Mesenchymal stem cell (in vitro differentiated cells and primary cell): ENCODE measurements at regions not wholly inside any gene's neighbourhood (a gene's known extent, or its start where the extent isn't known, plus 50 kb on each side); places are given as distances from the start of the nearest gene placed in this dataset.
"Not testable (repeated sequence)": the region's sequence is repeated elsewhere in the genome, so short reads cannot be mapped to it uniquely, and the experiment has no call there.

Experiments
- DNase-seq: peaks from one replicate; pipeline ENCODE4 v3.0.0-alpha.2; 2013
- H2AFZ ChIP-seq: one replicate; pipeline ENCODE4 v1.6.1; 2013; ENCODE audit warnings: low read depth, mild to moderate bottlenecking, control low read depth, inconsistent platforms, low read length, moderate library complexity
- H2AK5ac ChIP-seq: 2 replicates; pipeline ENCODE4 v1.6.1; 2013; ENCODE audit warnings: low read length, moderate library complexity, mild to moderate bottlenecking, inconsistent platforms; ENCODE audit not compliant: severe bottlenecking
- H2BK120ac ChIP-seq: one replicate; pipeline ENCODE4 v1.6.1; 2013; ENCODE audit warnings: low read depth, mild to moderate bottlenecking, inconsistent platforms, low read length, moderate library complexity
- H2BK12ac ChIP-seq, 2 experiments: one replicate each; pipeline ENCODE4 v1.6.1; 2013; ENCODE audit warnings: inconsistent platforms in 2 of 2, low read length in 2 of 2, mild to moderate bottlenecking in 2 of 2, moderate library complexity in 2 of 2, control low read depth in 1 of 2
- H2BK15ac ChIP-seq: one replicate; pipeline ENCODE4 v1.6.1; 2013; ENCODE audit warnings: mild to moderate bottlenecking, low read depth, inconsistent platforms; ENCODE audit not compliant: poor library complexity, severe bottlenecking
- H2BK5ac ChIP-seq: 2 replicates; pipeline ENCODE4 v1.6.1; 2013; ENCODE audit warnings: low read depth, mild to moderate bottlenecking, low read length, control low read depth, inconsistent platforms; ENCODE audit not compliant: poor library complexity, severe bottlenecking
- H3K14ac ChIP-seq, 2 experiments: one replicate each; pipeline ENCODE4 v1.6.1; 2013; ENCODE audit warnings: inconsistent platforms in 2 of 2, low read length in 2 of 2, control low read depth in 1 of 2, mild to moderate bottlenecking in 1 of 2, moderate library complexity in 1 of 2
- H3K18ac ChIP-seq, 2 experiments: one replicate each; pipeline ENCODE4 v1.6.1; 2013; ENCODE audit warnings: inconsistent platforms in 2 of 2, low read length in 2 of 2, control low read depth in 1 of 2, low read depth in 1 of 2, mild to moderate bottlenecking in 1 of 2
- H3K23ac ChIP-seq, 2 experiments: one replicate each; pipeline ENCODE4 v1.6.1; 2013; ENCODE audit warnings: inconsistent platforms in 2 of 2, low read length in 2 of 2, mild to moderate bottlenecking in 2 of 2, moderate library complexity in 2 of 2, control low read depth in 1 of 2
- H3K27ac ChIP-seq: 2 replicates; pipeline ENCODE4 v1.5.1; 2013; ENCODE audit warnings: mild to moderate bottlenecking, moderate library complexity, low read length, control low read depth, inconsistent platforms; ENCODE audit not compliant: poor library complexity, severe bottlenecking
- H3K27me3 ChIP-seq, 2 experiments: 2 replicates each; pipeline versions ENCODE4 v1.6.1 to v1.7.0; 2013; ENCODE audit warnings: low read length in 2 of 2, mild to moderate bottlenecking in 2 of 2, moderate library complexity in 2 of 2, control low read depth in 1 of 2, inconsistent platforms in 1 of 2; ENCODE audit not compliant: control insufficient read depth in 1 of 2, insufficient read depth in 1 of 2
- H3K36me3 ChIP-seq, 2 experiments: 2 replicates each; pipeline versions ENCODE4 v1.6.1 to v1.7.0; 2013; ENCODE audit warnings: low read length in 2 of 2, control low read depth in 1 of 2, inconsistent platforms in 1 of 2, low read depth in 1 of 2, mild to moderate bottlenecking in 1 of 2; ENCODE audit not compliant: insufficient read depth in 2 of 2, control insufficient read depth in 1 of 2
- H3K4ac ChIP-seq, 2 experiments: one replicate each; pipeline ENCODE4 v1.6.1; 2013; ENCODE audit warnings: inconsistent platforms in 2 of 2, low read length in 2 of 2, mild to moderate bottlenecking in 2 of 2, moderate library complexity in 2 of 2, control low read depth in 1 of 2, low read depth in 1 of 2
- H3K4me1 ChIP-seq: 2 replicates; pipeline ENCODE4 v1.6.1; 2013; ENCODE audit warnings: low read depth, low read length, control low read depth; ENCODE audit not compliant: control insufficient read depth, insufficient read depth
- H3K4me2 ChIP-seq: 2 replicates; pipeline ENCODE4 v1.6.1; 2013; ENCODE audit warnings: low read length, mild to moderate bottlenecking, inconsistent platforms; ENCODE audit not compliant: poor library complexity, severe bottlenecking
- H3K4me3 ChIP-seq, 2 experiments: 2 replicates each; pipeline versions ENCODE4 v1.5.1 to v1.7.0; 2013; ENCODE audit warnings: low read length in 2 of 2, mild to moderate bottlenecking in 2 of 2, control low read depth in 1 of 2, low read depth in 1 of 2; ENCODE audit not compliant: insufficient read depth in 1 of 2
- H3K79me1 ChIP-seq: replicated peaks from 2 replicates; pipeline ENCODE4 v1.6.1; 2013; ENCODE audit warnings: mild to moderate bottlenecking, control low read depth, low read length, inconsistent platforms; ENCODE audit not compliant: poor library complexity, severe bottlenecking
- H3K9ac ChIP-seq: 2 replicates; pipeline ENCODE4 v1.7.0; 2013; ENCODE audit warnings: mild to moderate bottlenecking, low read length, moderate library complexity
- H3K9me3 ChIP-seq: 2 replicates; pipeline ENCODE4 v1.7.0; 2013; ENCODE audit warnings: mild to moderate bottlenecking, low read length; ENCODE audit not compliant: control insufficient read depth
- H4K8ac ChIP-seq: one replicate; pipeline ENCODE4 v1.6.1; 2013; ENCODE audit warnings: inconsistent platforms, mild to moderate bottlenecking, low read length, moderate library complexity
- H4K91ac ChIP-seq: one replicate; pipeline ENCODE4 v1.6.1; 2013; ENCODE audit warnings: mild to moderate bottlenecking, low read length, inconsistent platforms
- WGBS: methylation state at CpG from one replicate; pipeline ENCODE4 v1.1.7; 2013; ENCODE audit warnings: mixed read lengths; 5-methylcytosine and 5-hydroxymethylcytosine counted together

DNA sequence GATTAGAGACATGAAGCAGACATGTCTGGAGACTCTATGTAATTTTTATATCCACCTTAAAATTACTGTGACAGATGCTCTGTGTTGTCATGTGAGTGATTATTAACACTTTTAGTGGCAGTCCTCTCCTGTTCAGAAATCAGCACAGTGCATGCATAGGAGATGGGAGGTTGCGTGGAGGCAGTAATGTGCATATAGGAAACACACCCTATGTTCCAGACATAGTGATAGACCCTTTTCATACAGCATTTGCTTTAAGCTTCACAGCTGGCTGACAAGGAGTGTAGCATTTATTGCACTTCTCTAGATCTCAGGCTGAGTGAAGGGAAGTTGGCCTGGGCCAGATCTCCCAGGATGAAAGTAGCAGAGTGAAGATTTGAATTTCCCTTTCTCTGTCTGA lies 102.3 kb upstream of the SYN3 start:
- Histone ChIP-seq H2BK5ac (no peak overlapping the region), H3K4me2 (no peak overlapping the region), H3K27ac (no peak overlapping the region), H3K27me3 (no peaks in the 10 kb centered on the region), H3K9ac (no peak overlapping the region), H2AFZ (no peak overlapping the region), H2BK12ac (no peak overlapping the region), H4K91ac (no peak overlapping the region), H3K4ac (no peak overlapping the region), H3K36me3 (no peaks in the 10 kb centered on the region), H2BK120ac (no peak overlapping the region), H4K8ac (no peak overlapping the region), H3K4me3 (no peak overlapping the region), H3K9me3 (peaks cover 2% of the 10 kb centered on the region), H3K79me1 (no peaks in the 10 kb centered on the region), H3K4me1 (no peaks in the 10 kb centered on the region), H2AK5ac (no peak overlapping the region), H2BK15ac (no peak overlapping the region), H3K14ac (no peak overlapping the region), H3K18ac (no peak overlapping the region), H3K23ac (no peak overlapping the region)
- no peak for DNase-seq
- WGBS: no CpG with 5 or more reads among the region's 1 CpG

GRCh38 chr22:33154967-33155366 lies 96.8 kb upstream of the SYN3 start:
- not testable (repeated sequence) for H2AK5ac ChIP-seq, H3K79me1 ChIP-seq, H3K14ac ChIP-seq, H2BK15ac ChIP-seq, H2BK120ac ChIP-seq, H3K4me2 ChIP-seq, H3K4ac ChIP-seq, H3K27me3 ChIP-seq, H2BK12ac ChIP-seq, H2BK5ac ChIP-seq, H4K91ac ChIP-seq, H3K18ac ChIP-seq, H3K4me1 ChIP-seq, H3K9ac ChIP-seq, H3K23ac ChIP-seq, H3K27ac ChIP-seq, H3K4me3 ChIP-seq, H4K8ac ChIP-seq, H3K36me3 ChIP-seq, H2AFZ ChIP-seq, DNase-seq
- H3K9me3 ChIP-seq: peaks cover 17% of the 10 kb centered on the region
- WGBS: no CpG with 5 or more reads among the region's 1 CpG

DNA sequence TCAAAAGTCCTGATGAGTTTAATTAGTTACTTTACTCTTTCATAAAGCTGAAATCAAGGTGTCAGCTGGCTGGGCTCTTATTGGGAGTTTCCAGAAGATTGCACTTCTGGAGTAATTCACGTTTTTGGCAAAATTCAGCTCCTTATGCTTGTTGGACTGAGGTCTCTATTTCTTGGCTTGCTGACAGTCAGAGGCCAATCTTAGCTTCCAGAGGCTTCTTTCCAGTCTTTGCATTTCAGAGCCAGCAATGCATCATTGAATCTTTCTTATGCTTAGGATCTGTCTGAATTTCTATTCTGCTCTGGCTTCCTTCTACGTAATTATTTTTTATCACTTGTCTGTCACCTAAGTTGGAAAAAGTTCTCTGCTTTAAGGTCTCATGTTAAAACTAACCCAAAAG lies 91.4 kb upstream of the SYN3 start:
- Histone ChIP-seq H3K4me3 (no peak overlapping the region), H3K79me1 (no peaks in the 10 kb centered on the region), H4K8ac (no peak overlapping the region), H3K4me1 (no peaks in the 10 kb centered on the region), H3K27ac (no peak overlapping the region), H2AK5ac (no peak overlapping the region), H3K9me3 (peaks cover 6% of the 10 kb centered on the region), H3K23ac (no peak overlapping the region), H3K4ac (no peak overlapping the region), H3K9ac (no peak overlapping the region), H4K91ac (no peak overlapping the region), H3K14ac (no peak overlapping the region), H3K27me3 (no peaks in the 10 kb centered on the region), H2BK15ac (no peak overlapping the region), H2BK5ac (no peak overlapping the region), H2BK12ac (no peak overlapping the region), H2AFZ (no peak overlapping the region), H3K18ac (no peak overlapping the region), H3K4me2 (no peak overlapping the region), H3K36me3 (no peaks in the 10 kb centered on the region), H2BK120ac (no peak overlapping the region)
- no peak for DNase-seq
- WGBS: 54% methylated on average over 1 of the region's 2 CpGs

DNA sequence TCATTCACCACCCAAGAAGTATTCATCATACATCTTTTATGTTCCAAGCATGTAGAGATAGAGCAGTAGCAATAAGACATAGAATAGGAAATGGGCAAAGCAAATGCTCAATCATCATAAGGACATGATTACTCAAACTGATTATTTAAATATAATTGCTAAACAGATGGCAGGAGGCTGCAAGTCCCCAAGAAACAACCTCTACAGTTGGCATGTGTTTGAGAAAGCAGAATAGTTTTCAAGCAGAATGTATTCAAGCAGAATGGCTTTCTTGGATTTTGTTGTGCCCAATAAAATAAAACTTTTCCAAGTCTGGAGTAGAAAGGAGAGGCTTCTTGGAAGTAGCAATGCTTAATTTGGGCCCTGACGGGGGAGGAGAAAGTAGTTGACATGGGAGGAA lies 86.5 kb upstream of the SYN3 start:
- no peak overlapping the region for H3K4me3 ChIP-seq
- H3K27me3 ChIP-seq: no peaks in the 10 kb centered on the region
- no CpG with 5 or more reads among the region's 1 CpG for WGBS
- H2BK5ac ChIP-seq: no peak overlapping the region
- H3K18ac ChIP-seq: no peak overlapping the region
- H4K91ac ChIP-seq: no peak overlapping the region
- no peak overlapping the region for H4K8ac ChIP-seq
- H3K9ac ChIP-seq: no peak overlapping the region
- H2AFZ ChIP-seq: no peak overlapping the region
- DNase-seq: no peak
- no peak overlapping the region for H2AK5ac ChIP-seq
- H2BK120ac ChIP-seq: no peak overlapping the region
- no peak overlapping the region for H3K27ac ChIP-seq
- no peak overlapping the region for H3K4ac ChIP-seq
- H3K14ac ChIP-seq: no peak overlapping the region
- no peaks in the 10 kb centered on the region for H3K36me3 ChIP-seq
- no peak overlapping the region for H3K23ac ChIP-seq
- H2BK12ac ChIP-seq: no peak overlapping the region
- no peaks in the 10 kb centered on the region for H3K9me3 ChIP-seq
- no peaks in the 10 kb centered on the region for H3K79me1 ChIP-seq
- no peaks in the 10 kb centered on the region for H3K4me1 ChIP-seq
- H2BK15ac ChIP-seq: no peak overlapping the region
- no peak overlapping the region for H3K4me2 ChIP-seq
